Neural cell (in vitro differentiated cells): ENCODE measurements at regions not wholly inside any gene's neighbourhood (a gene's known extent, or its start where the extent isn't known, plus 50 kb on each side); places are given as distances from the start of the nearest gene placed in this dataset.
A peak's percentile ranks its signal among the peaks of the same experiment; 100 is the strongest.

ENCODE experiments used
- EZH2 ChIP-seq: fragments of 200-600, 300-800 bp; shearing (Covaris generic), sonication (generic); IDR thresholded peaks from 2 replicates; pipeline ENCODE4 v1.6.1; 2014; ENCODE audit warnings: antibody characterized with exemption, low read length, borderline replicate concordance, mild to moderate bottlenecking; ENCODE audit not compliant: insufficient read depth, poor library complexity, severe bottlenecking
- MXI1 ChIP-seq: fragments of 450-650 bp; conservative IDR thresholded peaks from 2 replicates; pipeline ENCODE4 v1.6.1; 2014; ENCODE audit warnings: antibody characterized with exemption, mild to moderate bottlenecking; ENCODE audit not compliant: poor library complexity, severe bottlenecking
- TF ChIP-seq, protein P1 (sequence below): IDR thresholded peaks from 2 replicates; pipeline ENCODE4 v1.6.1; 2012; ENCODE audit warnings: borderline replicate concordance
- TF ChIP-seq, protein P2 (sequence below): fragments of 450-650 bp; IDR thresholded peaks from 2 replicates; pipeline ENCODE4 v1.5.1; 2014; ENCODE audit warnings: antibody characterized with exemption, mild to moderate bottlenecking, moderate library complexity; ENCODE audit not compliant: poor library complexity, severe bottlenecking

DNA sequence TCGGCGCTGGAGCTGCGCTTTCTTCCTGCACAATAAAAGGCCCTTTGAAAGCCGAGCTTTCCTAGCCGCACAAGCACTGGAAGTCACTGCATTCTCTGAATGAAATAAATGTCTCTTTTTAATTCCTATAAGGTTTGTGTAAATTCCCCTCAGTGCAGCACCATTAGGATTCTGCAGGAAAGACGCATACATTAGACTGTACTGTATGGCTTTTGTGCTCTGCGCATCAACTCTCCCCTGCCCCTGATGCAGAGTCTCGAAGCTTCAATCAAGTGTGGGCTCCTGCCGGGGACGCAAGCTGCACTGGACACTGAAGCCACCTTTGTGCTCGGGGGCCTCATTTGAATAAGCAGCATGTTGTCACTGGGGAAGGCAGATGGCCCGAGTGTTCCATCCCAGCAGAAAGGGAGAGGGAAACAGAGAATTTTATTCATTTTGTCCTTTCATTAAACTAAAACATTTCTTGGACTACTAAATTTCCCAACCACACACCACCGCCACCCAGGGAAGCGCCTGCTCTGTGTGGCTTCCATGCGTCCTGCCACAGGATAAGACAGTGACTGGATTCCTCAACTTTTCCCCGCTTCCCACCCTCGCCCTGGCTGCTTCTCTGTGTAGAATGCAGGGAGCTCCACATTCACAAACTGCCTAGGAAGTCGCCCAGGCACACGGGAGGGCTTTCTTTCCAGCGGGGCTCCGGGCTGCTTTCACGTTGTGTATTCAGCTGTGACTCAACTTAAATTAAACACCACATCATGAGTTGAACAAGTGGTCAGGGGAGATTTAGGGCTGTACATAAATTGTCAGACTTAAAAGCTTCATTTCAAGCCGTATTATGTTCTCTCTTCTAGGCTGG lies 635.4 kb downstream of the IRX1 start:
- TF ChIP-seq, protein P1, sequence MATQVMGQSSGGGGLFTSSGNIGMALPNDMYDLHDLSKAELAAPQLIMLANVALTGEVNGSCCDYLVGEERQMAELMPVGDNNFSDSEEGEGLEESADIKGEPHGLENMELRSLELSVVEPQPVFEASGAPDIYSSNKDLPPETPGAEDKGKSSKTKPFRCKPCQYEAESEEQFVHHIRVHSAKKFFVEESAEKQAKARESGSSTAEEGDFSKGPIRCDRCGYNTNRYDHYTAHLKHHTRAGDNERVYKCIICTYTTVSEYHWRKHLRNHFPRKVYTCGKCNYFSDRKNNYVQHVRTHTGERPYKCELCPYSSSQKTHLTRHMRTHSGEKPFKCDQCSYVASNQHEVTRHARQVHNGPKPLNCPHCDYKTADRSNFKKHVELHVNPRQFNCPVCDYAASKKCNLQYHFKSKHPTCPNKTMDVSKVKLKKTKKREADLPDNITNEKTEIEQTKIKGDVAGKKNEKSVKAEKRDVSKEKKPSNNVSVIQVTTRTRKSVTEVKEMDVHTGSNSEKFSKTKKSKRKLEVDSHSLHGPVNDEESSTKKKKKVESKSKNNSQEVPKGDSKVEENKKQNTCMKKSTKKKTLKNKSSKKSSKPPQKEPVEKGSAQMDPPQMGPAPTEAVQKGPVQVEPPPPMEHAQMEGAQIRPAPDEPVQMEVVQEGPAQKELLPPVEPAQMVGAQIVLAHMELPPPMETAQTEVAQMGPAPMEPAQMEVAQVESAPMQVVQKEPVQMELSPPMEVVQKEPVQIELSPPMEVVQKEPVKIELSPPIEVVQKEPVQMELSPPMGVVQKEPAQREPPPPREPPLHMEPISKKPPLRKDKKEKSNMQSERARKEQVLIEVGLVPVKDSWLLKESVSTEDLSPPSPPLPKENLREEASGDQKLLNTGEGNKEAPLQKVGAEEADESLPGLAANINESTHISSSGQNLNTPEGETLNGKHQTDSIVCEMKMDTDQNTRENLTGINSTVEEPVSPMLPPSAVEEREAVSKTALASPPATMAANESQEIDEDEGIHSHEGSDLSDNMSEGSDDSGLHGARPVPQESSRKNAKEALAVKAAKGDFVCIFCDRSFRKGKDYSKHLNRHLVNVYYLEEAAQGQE: peak; percentile 54
- TF ChIP-seq, protein P2, sequence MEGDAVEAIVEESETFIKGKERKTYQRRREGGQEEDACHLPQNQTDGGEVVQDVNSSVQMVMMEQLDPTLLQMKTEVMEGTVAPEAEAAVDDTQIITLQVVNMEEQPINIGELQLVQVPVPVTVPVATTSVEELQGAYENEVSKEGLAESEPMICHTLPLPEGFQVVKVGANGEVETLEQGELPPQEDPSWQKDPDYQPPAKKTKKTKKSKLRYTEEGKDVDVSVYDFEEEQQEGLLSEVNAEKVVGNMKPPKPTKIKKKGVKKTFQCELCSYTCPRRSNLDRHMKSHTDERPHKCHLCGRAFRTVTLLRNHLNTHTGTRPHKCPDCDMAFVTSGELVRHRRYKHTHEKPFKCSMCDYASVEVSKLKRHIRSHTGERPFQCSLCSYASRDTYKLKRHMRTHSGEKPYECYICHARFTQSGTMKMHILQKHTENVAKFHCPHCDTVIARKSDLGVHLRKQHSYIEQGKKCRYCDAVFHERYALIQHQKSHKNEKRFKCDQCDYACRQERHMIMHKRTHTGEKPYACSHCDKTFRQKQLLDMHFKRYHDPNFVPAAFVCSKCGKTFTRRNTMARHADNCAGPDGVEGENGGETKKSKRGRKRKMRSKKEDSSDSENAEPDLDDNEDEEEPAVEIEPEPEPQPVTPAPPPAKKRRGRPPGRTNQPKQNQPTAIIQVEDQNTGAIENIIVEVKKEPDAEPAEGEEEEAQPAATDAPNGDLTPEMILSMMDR: no peak
- no peak for TF ChIP-seq MXI1
- no peak for TF ChIP-seq EZH2
